SJCRH30 (cell line): ENCODE measurements at regions not wholly inside any gene's neighbourhood (a gene's known extent, or its start where the extent isn't known, plus 50 kb on each side); places are given as distances from the start of the nearest gene placed in this dataset.

ENCODE experiments used
- DNase-seq, 2 experiments: peaks; one replicate each; pipeline ENCODE4 v3.0.0-alpha.2; 2015 to 2020
- H3K27ac ChIP-seq: fragments of 250-450 bp; sonication (Bioruptor Pico); 2 replicates; pipeline ENCODE4 v1.5.1; 2020; ENCODE audit warnings: mild to moderate bottlenecking, moderate library complexity
- H3K27me3 ChIP-seq: fragments of 250-450 bp; sonication (Bioruptor Pico); 2 replicates; pipeline ENCODE4 v1.5.1; 2020; ENCODE audit warnings: mild to moderate bottlenecking, moderate library complexity
- H3K36me3 ChIP-seq: fragments of 250-450 bp; sonication (Bioruptor Pico); 2 replicates; pipeline ENCODE4 v1.5.1; 2020; ENCODE audit warnings: mild to moderate bottlenecking, moderate library complexity
- H3K4me1 ChIP-seq: fragments of 250-450 bp; sonication (Bioruptor Pico); 2 replicates; pipeline ENCODE4 v1.5.1; 2020; ENCODE audit warnings: mild to moderate bottlenecking, moderate library complexity
- H3K4me3 ChIP-seq: fragments of 250-450 bp; sonication (Bioruptor Pico); 2 replicates; pipeline ENCODE4 v1.5.1; 2020; ENCODE audit warnings: mild to moderate bottlenecking, moderate library complexity
- H3K9me3 ChIP-seq: fragments of 250-450 bp; sonication (Bioruptor Pico); replicated peaks from 2 replicates; pipeline ENCODE4 v1.5.1; 2020; ENCODE audit warnings: mild to moderate bottlenecking, moderate library complexity

GRCh38 chr15:39177561-39177960, 403.3 kb upstream of the THBS1 start:
- peaks cover 16% of the 10 kb centered on the region for H3K4me1 ChIP-seq
- H3K36me3 ChIP-seq, result no peaks in the 10 kb centered on the region
- DNase-seq, result no peak
- no peak overlapping the region for H3K4me3 ChIP-seq
- no peak overlapping the region for H3K27ac ChIP-seq
- H3K27me3 ChIP-seq, result no peaks in the 10 kb centered on the region
- no peaks in the 10 kb centered on the region for H3K9me3 ChIP-seq

GRCh38 chr15:39180030-39180429, 400.8 kb upstream of the THBS1 start:
- Histone ChIP-seq H3K27ac (no peak overlapping the region), H3K4me3 (no peak overlapping the region), H3K36me3 (no peaks in the 10 kb centered on the region), H3K4me1 (peaks cover 9% of the 10 kb centered on the region), H3K9me3 (no peaks in the 10 kb centered on the region), H3K27me3 (no peaks in the 10 kb centered on the region)
- DNase-seq, result no peak

- no peak for DNase-seq
- no peaks in the 10 kb centered on the region for H3K27me3 ChIP-seq
- H3K27ac ChIP-seq, result no peak overlapping the region
- peaks cover 9% of the 10 kb centered on the region for H3K4me1 ChIP-seq
- no peaks in the 10 kb centered on the region for H3K36me3 ChIP-seq
- H3K4me3 ChIP-seq, result no peak overlapping the region
- H3K9me3 ChIP-seq, result no peaks in the 10 kb centered on the region; the same call in 1 of the 2 replicates
Measured at GRCh38 chr15:39180483-39180933, 400.4 kb upstream of the THBS1 start.

- peaks cover 9% of the 10 kb centered on the region for H3K4me1 ChIP-seq
- H3K36me3 ChIP-seq, result no peaks in the 10 kb centered on the region
- H3K27ac ChIP-seq, result no peak overlapping the region
- no peak for DNase-seq
- H3K4me3 ChIP-seq, result no peak overlapping the region
- no peaks in the 10 kb centered on the region for H3K27me3 ChIP-seq
- no peaks in the 10 kb centered on the region; the same call in 1 of the 2 replicates for H3K9me3 ChIP-seq
Measured at GRCh38 chr15:39181056-39181747, 399.7 kb upstream of the THBS1 start.

- Histone ChIP-seq H3K36me3 (no peaks in the 10 kb centered on the region), H3K4me1 (peaks cover 9% of the 10 kb centered on the region), H3K27ac (no peak overlapping the region), H3K27me3 (no peaks in the 10 kb centered on the region), H3K9me3 (no peaks in the 10 kb centered on the region; the same call in 1 of the 2 replicates), H3K4me3 (no peak overlapping the region)
- no peak for DNase-seq
Measured at GRCh38 chr15:39181940-39182339, 398.9 kb upstream of the THBS1 start.

- DNase-seq, result no peak
- Histone ChIP-seq H3K4me3 (no peak overlapping the region), H3K9me3 (no peaks in the 10 kb centered on the region; the same call in 1 of the 2 replicates), H3K4me1 (peaks cover 9% of the 10 kb centered on the region), H3K36me3 (no peaks in the 10 kb centered on the region), H3K27me3 (no peaks in the 10 kb centered on the region), H3K27ac (no peak overlapping the region)
Measured at GRCh38 chr15:39183164-39183881, 397.6 kb upstream of the THBS1 start.

GRCh38 chr15:39184701-39185390, 396.0 kb upstream of the THBS1 start:
- Histone ChIP-seq H3K4me3 (no peak overlapping the region), H3K27ac (no peak overlapping the region), H3K9me3 (no peaks in the 10 kb centered on the region; the same call in 1 of the 2 replicates), H3K4me1 (peaks cover 9% of the 10 kb centered on the region), H3K36me3 (no peaks in the 10 kb centered on the region), H3K27me3 (no peaks in the 10 kb centered on the region)
- DNase-seq, result no peak

GRCh38 chr15:39188314-39188713, 392.6 kb upstream of the THBS1 start:
- Histone ChIP-seq H3K36me3 (no peaks in the 10 kb centered on the region), H3K27me3 (no peaks in the 10 kb centered on the region), H3K4me3 (no peak overlapping the region), H3K9me3 (no peaks in the 10 kb centered on the region; the same call in 1 of the 2 replicates), H3K27ac (no peak overlapping the region), H3K4me1 (peaks cover 29% of the 10 kb centered on the region)
- no peak for DNase-seq

- Histone ChIP-seq H3K36me3 (no peaks in the 10 kb centered on the region), H3K4me1 (peaks cover 35% of the 10 kb centered on the region), H3K9me3 (no peaks in the 10 kb centered on the region; the same call in 1 of the 2 replicates), H3K27ac (no peak overlapping the region), H3K27me3 (no peaks in the 10 kb centered on the region), H3K4me3 (no peak overlapping the region)
- no peak for DNase-seq
Measured at GRCh38 chr15:39188930-39189329, 391.9 kb upstream of the THBS1 start.

- Histone ChIP-seq H3K27ac (peak overlapping the region; percentile 53), H3K4me1 (peaks cover 42% of the 10 kb centered on the region), H3K9me3 (no peaks in the 10 kb centered on the region), H3K4me3 (no peak overlapping the region), H3K27me3 (no peaks in the 10 kb centered on the region), H3K36me3 (no peaks in the 10 kb centered on the region)
- DNase-seq, result peak; percentile 13 to 62
Measured at GRCh38 chr15:39191871-39192291, 389.0 kb upstream of the THBS1 start.

- DNase-seq, result no peak
Measured at GRCh38 chr15:39192351-39192750, 388.5 kb upstream of the THBS1 start.

GRCh38 chr15:39192979-39193560, 387.8 kb upstream of the THBS1 start:
- Histone ChIP-seq H3K36me3 (no peaks in the 10 kb centered on the region), H3K27ac (no peak overlapping the region; the same call in 1 of the 2 replicates), H3K9me3 (no peaks in the 10 kb centered on the region), H3K27me3 (no peaks in the 10 kb centered on the region), H3K4me1 (peaks cover 42% of the 10 kb centered on the region), H3K4me3 (no peak overlapping the region)
- DNase-seq, result no peak

More at GRCh38 chr15:39192351-39192750, 388.5 kb upstream of the THBS1 start:
- no peaks in the 10 kb centered on the region for H3K36me3 ChIP-seq
- peaks cover 42% of the 10 kb centered on the region for H3K4me1 ChIP-seq
- H3K27ac ChIP-seq, result peak overlapping the region; percentile 53
- H3K27me3 ChIP-seq, result no peaks in the 10 kb centered on the region
- H3K9me3 ChIP-seq, result no peaks in the 10 kb centered on the region
- no peak overlapping the region for H3K4me3 ChIP-seq

GRCh38 chr15:39193611-39194010, 387.3 kb upstream of the THBS1 start:
- Histone ChIP-seq H3K27ac (peak overlapping the region; percentile 25; the same call in 1 of the 2 replicates), H3K4me1 (peaks cover 44% of the 10 kb centered on the region)
- DNase-seq, result no peak

GRCh38 chr15:39194106-39194830, 386.6 kb upstream of the THBS1 start:
- H3K36me3 ChIP-seq, result no peaks in the 10 kb centered on the region
- peak overlapping the region; percentile 25; the same call in 1 of the 2 replicates for H3K27ac ChIP-seq
- no peak overlapping the region for H3K4me3 ChIP-seq
- H3K27me3 ChIP-seq, result no peaks in the 10 kb centered on the region
- H3K4me1 ChIP-seq, result peaks cover 51% of the 10 kb centered on the region
- H3K9me3 ChIP-seq, result no peaks in the 10 kb centered on the region
- peak in 1 of 2 experiments; percentile 13 for DNase-seq

More at GRCh38 chr15:39193611-39194010, 387.3 kb upstream of the THBS1 start:
- no peaks in the 10 kb centered on the region for H3K9me3 ChIP-seq
- H3K27me3 ChIP-seq, result no peaks in the 10 kb centered on the region
- H3K36me3 ChIP-seq, result no peaks in the 10 kb centered on the region
- no peak overlapping the region for H3K4me3 ChIP-seq
